A549 (cell line): ENCODE measurements at regions not wholly inside any gene's neighbourhood (a gene's known extent, or its start where the extent isn't known, plus 50 kb on each side); places are given as distances from the start of the nearest gene placed in this dataset.

ENCODE experiments used
- BHLHE40 ChIP-seq: IDR thresholded peaks from 2 replicates; pipeline ENCODE4 v1.6.1; 2012; ENCODE audit warnings: low read depth, low read length, inconsistent platforms
- CTCF ChIP-seq: fragments of >200 bp; sonication (Bioruptor Twin); formaldehyde crosslinking; IDR thresholded peaks from 3 replicates; pipeline ENCODE4 v1.5.1; 2016
- EHMT2 ChIP-seq: fragments of 200-600 bp; sonication (generic); IDR thresholded peaks from 2 replicates; pipeline ENCODE4 v1.6.1; 2016; ENCODE audit warnings: antibody characterized with exemption, low read depth, mild to moderate bottlenecking, moderate library complexity
- EP300 ChIP-seq, 2 experiments: fragments of >200 bp; sonication (Bioruptor Twin); formaldehyde crosslinking; IDR thresholded peaks; 2 replicates in 1 of 2; 3 replicates in 1 of 2; pipeline ENCODE4 v1.6.1; 2016 to 2017
- JUNB ChIP-seq: fragments of >200 bp; sonication (Bioruptor Twin); formaldehyde crosslinking; IDR thresholded peaks from 2 replicates; pipeline ENCODE4 v1.6.1; 2016
- POLR2A ChIP-seq: IDR thresholded peaks from 2 replicates; pipeline ENCODE4 v1.6.1; 2012; ENCODE audit warnings: mild to moderate bottlenecking, low read length
- RAD21 ChIP-seq, 2 experiments: fragments of >200 bp in 1 of 2; sonication (Bioruptor Twin) in 1 of 2; formaldehyde crosslinking in 1 of 2; IDR thresholded peaks in 1 of 2; conservative IDR thresholded peaks in 1 of 2; 2 replicates in 1 of 2; 3 replicates in 1 of 2; pipeline ENCODE4 v1.6.1; 2012 to 2018; ENCODE audit warnings: inconsistent platforms in 1 of 2
- RCOR1 ChIP-seq: fragments of 150-350 bp; IDR thresholded peaks from 2 replicates; pipeline ENCODE4 v1.6.1; 2014; ENCODE audit warnings: antibody characterized with exemption, low read length, low read depth
- REST ChIP-seq: fragments of 200-600 bp; sonication (generic); IDR thresholded peaks from 2 replicates; pipeline ENCODE4 v1.6.1; 2016; ENCODE audit warnings: antibody characterized with exemption, mild to moderate bottlenecking, moderate library complexity
- RFX5 ChIP-seq: fragments of 450-650 bp; IDR thresholded peaks from 2 replicates; pipeline ENCODE4 v1.7.1; 2014; ENCODE audit warnings: antibody characterized with exemption, mild to moderate bottlenecking, moderate library complexity
- SMC3 ChIP-seq: fragments of >200 bp; sonication (Bioruptor Twin); formaldehyde crosslinking; IDR thresholded peaks from 3 replicates; pipeline ENCODE4 v1.6.1; 2018; ENCODE audit warnings: inconsistent platforms
- USF2 ChIP-seq: fragments of 450-650 bp; IDR thresholded peaks from 2 replicates; pipeline ENCODE4 v1.6.1; 2014; ENCODE audit warnings: antibody characterized with exemption
- ZSCAN20 ChIP-seq: fragments of 250-450 bp; sonication (Bioruptor Pico); IDR thresholded peaks from 2 replicates; pipeline ENCODE4 v1.8.0; 2022; ENCODE audit warnings: mild to moderate bottlenecking, moderate library complexity
- TF ChIP-seq, protein P1 (sequence below): IDR thresholded peaks from 2 replicates; pipeline ENCODE4 v1.6.1; 2012

DNA sequence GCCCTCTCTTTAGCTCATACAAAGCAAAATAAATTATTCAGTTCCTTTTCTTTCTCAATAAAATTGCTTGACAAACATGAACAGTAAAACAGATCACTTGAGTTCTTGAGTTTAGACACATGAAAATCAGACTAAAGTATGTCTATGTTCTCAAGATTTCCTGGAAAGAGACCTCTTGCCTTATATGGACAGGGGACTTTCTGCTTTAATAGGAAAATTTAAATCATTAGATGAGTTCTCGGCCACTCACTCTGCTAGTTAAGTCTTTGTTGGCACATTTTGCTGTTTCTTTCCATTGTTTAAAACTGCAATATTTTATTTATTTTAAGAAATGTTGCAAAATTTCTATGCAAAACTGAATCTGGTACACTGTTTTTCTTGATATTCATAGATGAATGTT is 207.8 kb downstream of the RND3 start:
- TF ChIP-seq RAD21 (conservative IDR thresholded peaks at IDR 0.05 in 1 of 2, IDR thresholded peaks at IDR 0.05 in 1 of 2) (no peak), CTCF (no peak), RCOR1 (no peak), REST (no peak), SMC3 (no peak), POLR2A (no peak), EP300 (IDR thresholded peaks at IDR 0.05) (no peak), EHMT2 (no peak), RFX5 (no peak), USF2 (no peak), JUNB (no peak), BHLHE40 (no peak), ZSCAN20 (CRISPR knock-in tag) (no peak)
- TF ChIP-seq, protein P1, sequence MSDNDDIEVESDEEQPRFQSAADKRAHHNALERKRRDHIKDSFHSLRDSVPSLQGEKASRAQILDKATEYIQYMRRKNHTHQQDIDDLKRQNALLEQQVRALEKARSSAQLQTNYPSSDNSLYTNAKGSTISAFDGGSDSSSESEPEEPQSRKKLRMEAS, result no peak
